NB4 (cell line): ENCODE measurements at regions not wholly inside any gene's neighbourhood (a gene's known extent, or its start where the extent isn't known, plus 50 kb on each side); places are given as distances from the start of the nearest gene placed in this dataset.

Experiments used
- CTCF ChIP-seq: IDR thresholded peaks from one replicate; pipeline ENCODE4 v1.5.1; 2012; ENCODE audit warnings: low read depth, low read length
- MAX ChIP-seq: IDR thresholded peaks from 2 replicates; pipeline ENCODE4 v1.6.1; 2011; ENCODE audit warnings: low read depth, low read length
- MYC ChIP-seq: IDR thresholded peaks from 2 replicates; pipeline ENCODE4 v1.6.1; 2011; ENCODE audit warnings: low read depth, low read length
- POLR2A ChIP-seq: IDR thresholded peaks from 2 replicates; pipeline ENCODE4 v1.6.1; 2011; ENCODE audit warnings: mild to moderate bottlenecking; ENCODE audit not compliant: insufficient read length; ENCODE audit errors: extremely low read depth

- no peak for TF ChIP-seq CTCF
- no peak for TF ChIP-seq POLR2A
- TF ChIP-seq MAX, result no peak
- no peak for TF ChIP-seq MYC
Measured at GRCh38 chr2:9150906-9151305, 55.7 kb upstream of the ASAP2 start.
